ENCODE measurements at regions not wholly inside any gene's neighbourhood (a gene's known extent, or its start where the extent isn't known, plus 50 kb on each side); places are given as distances from the start of the nearest gene placed in this dataset.

GRCh38 chr14:50013198-50013918 lies 103.0 kb downstream of the VCPKMT start:
- in situ Hi-C loops (cut with MboI; ENCODE audit: low sequenced_read_pairs in 4 of 4) (no loop called here), intact Hi-C loops (cut with DNase I; ENCODE audit: low total_unique reads) (no loop called here)
- no peak for TF ChIP-seq CTCF (IDR thresholded peaks at IDR 0.05 in 4 of 5, conservative IDR thresholded peaks at IDR 0.05 in 1 of 5)
- no peak for TF ChIP-seq POLR2A (IDR thresholded peaks at IDR 0.05)
- no peak overlapping the region for H3K4me3 ChIP-seq
- H3K27me3 ChIP-seq = no peaks in the 10 kb centered on the region
- H3K9me3 ChIP-seq = no peaks in the 10 kb centered on the region
- no peaks in the 10 kb centered on the region for H3K36me3 ChIP-seq
- ATAC-seq (no peak), DNase-seq (no peak)
- H3K4me1 ChIP-seq = peaks cover 7 to 17% of the 10 kb centered on the region in 2 donors
- no peak overlapping the region for H3K27ac ChIP-seq

- in situ Hi-C loops (cut with MboI; ENCODE audit: low sequenced_read_pairs in 4 of 4) = no loop called here
- no peak for ATAC-seq
These were observed 102.4 kb downstream of the VCPKMT start for GRCh38 chr14:50013934-50014333.

GRCh38 chr14:50014809-50015430 lies 101.5 kb downstream of the VCPKMT start:
- intact Hi-C loops (cut with DNase I; ENCODE audit: low total_unique reads) (no loop called here), in situ Hi-C loops (cut with MboI; ENCODE audit: low sequenced_read_pairs in 4 of 4) (no loop called here)
- Histone ChIP-seq H3K4me3 (no peak overlapping the region), H3K27me3 (no peaks in the 10 kb centered on the region), H3K27ac (no peak overlapping the region), H3K9me3 (no peaks in the 10 kb centered on the region), H3K36me3 (no peaks in the 10 kb centered on the region), H3K4me1 (peaks cover 17 to 29% of the 10 kb centered on the region in 2 donors)
- no peak for ATAC-seq
- DNase-seq = no peak
- TF ChIP-seq CTCF (IDR thresholded peaks at IDR 0.05 in 4 of 5, conservative IDR thresholded peaks at IDR 0.05 in 1 of 5) (no peak), POLR2A (IDR thresholded peaks at IDR 0.05) (no peak)

More at GRCh38 chr14:50013934-50014333, 102.4 kb downstream of the VCPKMT start:
- Histone ChIP-seq H3K4me3 (no peak overlapping the region), H3K4me1 (peaks cover 12 to 23% of the 10 kb centered on the region in 2 donors), H3K27me3 (no peaks in the 10 kb centered on the region), H3K27ac (no peak overlapping the region), H3K9me3 (no peaks in the 10 kb centered on the region), H3K36me3 (no peaks in the 10 kb centered on the region)
- intact Hi-C loops (cut with DNase I; ENCODE audit: low total_unique reads) = no loop called here
- DNase-seq = no peak
- TF ChIP-seq CTCF (IDR thresholded peaks at IDR 0.05 in 4 of 5, conservative IDR thresholded peaks at IDR 0.05 in 1 of 5) = no peak
- no peak for TF ChIP-seq POLR2A (IDR thresholded peaks at IDR 0.05)

GRCh38 chr14:50015716-50016115 lies 100.7 kb downstream of the VCPKMT start:
- DNase-seq (no peak), ATAC-seq (no peak)
- Histone ChIP-seq H3K27ac (no peak overlapping the region), H3K36me3 (no peaks in the 10 kb centered on the region), H3K27me3 (no peaks in the 10 kb centered on the region), H3K4me3 (no peak overlapping the region), H3K9me3 (no peaks in the 10 kb centered on the region), H3K4me1 (peaks cover 17 to 29% of the 10 kb centered on the region in 2 donors)
- TF ChIP-seq POLR2A (IDR thresholded peaks at IDR 0.05) (no peak), CTCF (IDR thresholded peaks at IDR 0.05 in 4 of 5, conservative IDR thresholded peaks at IDR 0.05 in 1 of 5) (no peak)
- intact Hi-C loops (cut with DNase I; ENCODE audit: low total_unique reads) = no loop called here
- in situ Hi-C loops (cut with MboI; ENCODE audit: low sequenced_read_pairs in 4 of 4) = no loop called here

Measured in gastrocnemius medialis (tissue), 4 donors.